Esophagus muscularis mucosa (tissue), 3 donors: ENCODE measurements at regions not wholly inside any gene's neighbourhood (a gene's known extent, or its start where the extent isn't known, plus 50 kb on each side); places are given as distances from the start of the nearest gene placed in this dataset.

ENCODE experiments used
- POLR2A ChIP-seq: fragments of 450-650 bp; IDR thresholded peaks from one replicate; pipeline ENCODE4 v1.6.1; 2017; ENCODE audit warnings: antibody characterized with exemption, moderate library complexity, mild to moderate bottlenecking, low read depth
- POLR2AphosphoS5 ChIP-seq, 2 donors: sonication (generic); formaldehyde crosslinking; IDR thresholded peaks; one replicate each; pipeline ENCODE4 v1.6.1; 2017; ENCODE audit warnings: antibody characterized with exemption in 2 of 2
- TF ChIP-seq, protein P1 (sequence below), 3 experiments: fragments of 200-600 bp in 2 of 3; fragments of 450-650 bp in 1 of 3; sonication (generic) in 2 of 3; IDR thresholded peaks; one replicate each; pipeline ENCODE4 v1.5.1; 2017 to 2019; ENCODE audit warnings: antibody characterized with exemption in 3 of 3, mild to moderate bottlenecking in 2 of 3, moderate library complexity in 1 of 3

DNA sequence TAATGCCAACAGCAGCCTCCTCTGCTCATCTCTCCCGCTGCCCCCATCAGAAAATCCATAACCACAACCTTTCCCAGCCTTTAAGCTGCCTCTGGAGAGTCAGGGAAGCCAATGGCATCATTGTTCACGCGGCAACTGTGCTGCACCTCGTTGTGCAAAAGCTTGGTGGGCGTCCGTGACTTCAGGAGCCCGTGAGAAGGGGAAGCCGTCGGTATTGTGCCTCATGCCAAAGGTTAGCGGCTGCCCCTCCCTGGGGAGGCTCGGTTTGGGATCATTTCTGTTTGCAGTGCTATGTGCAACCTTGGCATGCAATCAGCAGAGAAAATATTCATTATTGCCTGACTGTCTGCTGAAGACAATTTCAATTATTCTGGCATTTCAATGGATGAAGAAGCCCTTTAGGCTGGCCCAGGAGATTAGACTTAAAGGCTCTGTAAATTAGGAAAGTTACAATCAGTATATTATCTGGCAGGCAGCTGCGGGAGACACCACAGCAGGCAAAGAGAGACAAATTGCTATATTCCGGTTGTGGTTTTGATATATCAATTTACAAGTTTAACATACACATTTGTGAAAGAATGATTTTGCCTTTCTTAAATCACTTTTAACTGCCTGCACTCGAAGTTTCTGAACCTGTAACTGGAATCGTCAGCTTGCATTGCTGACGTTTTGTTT is 244.5 kb downstream of the GATA3 start:
- TF ChIP-seq, protein P1, sequence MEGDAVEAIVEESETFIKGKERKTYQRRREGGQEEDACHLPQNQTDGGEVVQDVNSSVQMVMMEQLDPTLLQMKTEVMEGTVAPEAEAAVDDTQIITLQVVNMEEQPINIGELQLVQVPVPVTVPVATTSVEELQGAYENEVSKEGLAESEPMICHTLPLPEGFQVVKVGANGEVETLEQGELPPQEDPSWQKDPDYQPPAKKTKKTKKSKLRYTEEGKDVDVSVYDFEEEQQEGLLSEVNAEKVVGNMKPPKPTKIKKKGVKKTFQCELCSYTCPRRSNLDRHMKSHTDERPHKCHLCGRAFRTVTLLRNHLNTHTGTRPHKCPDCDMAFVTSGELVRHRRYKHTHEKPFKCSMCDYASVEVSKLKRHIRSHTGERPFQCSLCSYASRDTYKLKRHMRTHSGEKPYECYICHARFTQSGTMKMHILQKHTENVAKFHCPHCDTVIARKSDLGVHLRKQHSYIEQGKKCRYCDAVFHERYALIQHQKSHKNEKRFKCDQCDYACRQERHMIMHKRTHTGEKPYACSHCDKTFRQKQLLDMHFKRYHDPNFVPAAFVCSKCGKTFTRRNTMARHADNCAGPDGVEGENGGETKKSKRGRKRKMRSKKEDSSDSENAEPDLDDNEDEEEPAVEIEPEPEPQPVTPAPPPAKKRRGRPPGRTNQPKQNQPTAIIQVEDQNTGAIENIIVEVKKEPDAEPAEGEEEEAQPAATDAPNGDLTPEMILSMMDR (IDR thresholded peaks at IDR 0.05): no peak
- no peak for TF ChIP-seq POLR2A
- no peak for TF ChIP-seq POLR2AphosphoS5 (IDR thresholded peaks at IDR 0.05)
